HCT116 (cell line): ENCODE measurements at regions not wholly inside any gene's neighbourhood (a gene's known extent, or its start where the extent isn't known, plus 50 kb on each side); places are given as distances from the start of the nearest gene placed in this dataset.

ENCODE experiments used
- ATAC-seq: fragments of 200-7000 bp; cut with Tn5 transposase; 2 replicates; pipeline ENCODE4 v1.9.1; 2020; ENCODE audit warnings: mild to moderate bottlenecking, moderate library complexity
- BruUV-seq: library from RNA; stranded (reverse); fragments of 400-500 nt; replicated peaks from 2 replicates; lab custom pipeline; 2021; lab: Mats Ljungman, UMichigan
- CTCF ChIA-PET: fragments of 300-600 bp; sonication (Branson Sonifier 250); formaldehyde crosslinking; loops from one replicate; lab custom pipeline; 2021; ENCODE audit warnings: antibody characterized with exemption; lab: Charles Lee
- POLR2A ChIA-PET: fragments of 300-600, 350-600 bp; sonication (Branson Sonifier 250); formaldehyde crosslinking; loops from one replicate; lab custom pipeline; 2021; ENCODE audit warnings: antibody characterized with exemption; lab: Charles Lee
- RAD21 ChIA-PET, 2 experiments: fragments of 300-600 bp; sonication (Branson Sonifier 250); formaldehyde crosslinking; loops; one replicate each; lab custom pipeline; 2023; ENCODE audit warnings: low total read pairs in 2 of 2; ENCODE audit not compliant: uncharacterized antibody in 2 of 2, unreplicated experiment in 2 of 2, low non-redundant PET in 1 of 2; lab: Charles Lee
- DNase-seq: peaks from one replicate; pipeline ENCODE4 v3.0.0-alpha.2; 2010; ENCODE audit warnings: low read depth, low spot score
- H2AFZ ChIP-seq: fragments of 200-600 bp; shearing (Covaris generic), sonication (generic); 2 replicates; pipeline ENCODE4 v1.6.1; 2017; ENCODE audit warnings: low read depth, mixed run types, mixed read lengths, antibody characterized with exemption, low read length; ENCODE audit not compliant: poor library complexity, severe bottlenecking
- H3K27ac ChIP-seq: 2 replicates; pipeline ENCODE4 v1.5.1; 2012; ENCODE audit warnings: low read depth, low read length
- H3K27me3 ChIP-seq: fragments of 200-600 bp; sonication (generic); 2 replicates; pipeline ENCODE4 v1.6.1; 2016; ENCODE audit warnings: mixed run types, low read length, mixed read lengths; ENCODE audit not compliant: insufficient read depth
- H3K36me3 ChIP-seq, 2 experiments: fragments of 200-500 bp in 1 of 2; fragments of 200-600 bp in 1 of 2; sonication (Bioruptor generic) in 1 of 2; sonication (generic) in 1 of 2; 2 replicates each; pipeline versions ENCODE4 v1.5.1 to v1.6.1; 2014 to 2016; ENCODE audit warnings: low read length in 2 of 2, inconsistent platforms in 1 of 2, mixed read lengths in 1 of 2, mixed run types in 1 of 2; ENCODE audit not compliant: insufficient read depth in 2 of 2, control insufficient read depth in 1 of 2
- H3K4me1 ChIP-seq, 2 experiments: fragments of 200-600 bp in 1 of 2; sonication (generic) in 1 of 2; 2 replicates each; pipeline versions ENCODE4 v1.5.1 to v1.6.1; 2012 to 2017; ENCODE audit warnings: low read length in 2 of 2, inconsistent platforms in 1 of 2, mild to moderate bottlenecking in 1 of 2, mixed read lengths in 1 of 2, mixed run types in 1 of 2, moderate library complexity in 1 of 2; ENCODE audit not compliant: insufficient read depth in 2 of 2, control insufficient read depth in 1 of 2
- H3K4me2 ChIP-seq: fragments of 200-600 bp; sonication (generic); 2 replicates; pipeline ENCODE4 v1.6.1; 2017; ENCODE audit warnings: mixed run types, low read length, mixed read lengths
- H3K4me3 ChIP-seq, 2 experiments: fragments of 200-600 bp in 1 of 2; sonication (generic) in 1 of 2; replicated peaks in 1 of 2; 2 replicates each; pipeline ENCODE4 v1.5.1; 2011 to 2016; ENCODE audit warnings: low read length in 2 of 2, control low read depth in 1 of 2, low read depth in 1 of 2, mild to moderate bottlenecking in 1 of 2, mixed read lengths in 1 of 2, mixed run types in 1 of 2
- H3K79me2 ChIP-seq: fragments of 200-600 bp; sonication (generic); 2 replicates; pipeline ENCODE4 v1.6.1; 2017; ENCODE audit warnings: mild to moderate bottlenecking, mixed run types, low read length, moderate library complexity, mixed read lengths; ENCODE audit not compliant: insufficient read depth
- H3K9ac ChIP-seq: fragments of 200-600 bp; sonication (generic); 2 replicates; pipeline ENCODE4 v1.6.1; 2016; ENCODE audit warnings: low read length, mixed read lengths
- H3K9me2 ChIP-seq: fragments of 200-600 bp; sonication (generic), shearing (Covaris generic); 2 replicates; pipeline ENCODE4 v1.6.1; 2017; ENCODE audit warnings: mixed run types, mild to moderate bottlenecking, moderate library complexity; ENCODE audit not compliant: insufficient read depth
- H3K9me3 ChIP-seq, 2 experiments: fragments of 200-500 bp in 1 of 2; fragments of 200-600 bp in 1 of 2; sonication (Bioruptor generic) in 1 of 2; sonication (generic) in 1 of 2; 2 replicates each; pipeline ENCODE4 v1.6.1; 2014 to 2017; ENCODE audit warnings: low read length in 2 of 2, mixed read lengths in 2 of 2, inconsistent platforms in 1 of 2, low read depth in 1 of 2, mild to moderate bottlenecking in 1 of 2, mixed run types in 1 of 2, moderate library complexity in 1 of 2; ENCODE audit not compliant: control insufficient read depth in 1 of 2, insufficient read depth in 1 of 2
- H4K20me1 ChIP-seq: fragments of 200-600 bp; sonication (generic), shearing (Covaris generic); 2 replicates; pipeline ENCODE4 v1.6.1; 2017; ENCODE audit warnings: mixed run types, mild to moderate bottlenecking, moderate library complexity; ENCODE audit not compliant: insufficient read depth
- CBX3 ChIP-seq: IDR thresholded peaks from 2 replicates; pipeline ENCODE4 v1.6.1; 2012; ENCODE audit warnings: low read depth
- CEBPB ChIP-seq: IDR thresholded peaks from 2 replicates; pipeline ENCODE4 v1.6.1; 2012; ENCODE audit warnings: low read depth
- ELF1 ChIP-seq: IDR thresholded peaks from 2 replicates; pipeline ENCODE4 v1.6.1; 2012; ENCODE audit warnings: low read depth, borderline replicate concordance
- JUND ChIP-seq: IDR thresholded peaks from 2 replicates; pipeline ENCODE4 v1.6.1; 2012
- SIN3A ChIP-seq: IDR thresholded peaks from 2 replicates; pipeline ENCODE4 v1.6.1; 2012; ENCODE audit warnings: low read depth
- intact Hi-C: fragments of 100-400 bp; cut with micrococcal nuclease; formaldehyde crosslinking; loops from 2 replicates; pipeline ENCODE4 v1.10.0; 2022
- TF ChIP-seq, protein P1 (sequence below): IDR thresholded peaks from 2 replicates; pipeline ENCODE4 v1.6.1; 2012
- TF ChIP-seq, protein P2 (sequence below): IDR thresholded peaks from 2 replicates; pipeline ENCODE4 v1.6.1; 2011; ENCODE audit warnings: mild to moderate bottlenecking, low read length, moderate library complexity; ENCODE audit not compliant: insufficient replicate concordance; ENCODE audit errors: extremely low read depth

DNA sequence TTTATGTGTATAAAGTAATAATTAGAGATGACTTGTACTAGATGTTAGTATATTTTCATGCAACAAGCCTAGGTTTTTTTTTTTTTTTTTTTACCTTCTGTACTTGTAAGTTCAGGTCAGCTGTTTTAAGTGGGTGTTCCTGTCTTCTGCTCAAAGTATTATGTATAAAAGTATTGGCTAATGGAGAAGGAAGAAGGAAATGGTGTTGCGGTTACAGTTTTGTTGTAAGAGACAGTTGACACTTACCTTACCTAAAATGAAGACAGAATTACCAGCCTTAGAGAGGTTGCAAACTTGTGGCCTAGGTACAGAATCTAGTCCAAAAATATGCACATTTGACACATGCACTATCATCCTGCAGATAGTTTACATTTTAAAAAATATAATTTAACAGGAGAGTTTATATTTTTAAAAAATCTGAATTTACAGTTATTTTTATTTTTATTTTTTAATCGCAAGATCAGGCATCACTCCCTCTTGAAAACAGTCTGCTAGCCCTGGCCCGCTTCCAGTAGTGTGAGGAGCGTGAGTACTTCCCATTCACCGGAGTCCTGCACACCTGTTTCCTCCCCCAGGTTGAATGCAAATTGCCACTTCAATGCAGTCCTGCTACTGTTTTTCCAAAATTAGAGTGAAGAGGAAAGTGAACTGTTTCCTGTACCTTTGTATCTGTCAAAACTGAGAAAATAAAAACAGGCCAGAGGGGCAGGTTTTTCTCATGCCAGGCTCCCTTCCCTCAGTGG is 224.3 kb upstream of the SOX2 start:
- DNase-seq (no peak), ATAC-seq (no peak)
- H4K20me1 ChIP-seq: no peaks in the 10 kb centered on the region; the same call in 1 of the 2 replicates
- no peaks in the 10 kb centered on the region for H3K9me3 ChIP-seq
- ChIA-PET POLR2A (no interaction called here), RAD21 (no interaction called here), CTCF (no interaction called here)
- TF ChIP-seq, protein P1, sequence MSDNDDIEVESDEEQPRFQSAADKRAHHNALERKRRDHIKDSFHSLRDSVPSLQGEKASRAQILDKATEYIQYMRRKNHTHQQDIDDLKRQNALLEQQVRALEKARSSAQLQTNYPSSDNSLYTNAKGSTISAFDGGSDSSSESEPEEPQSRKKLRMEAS: no peak
- TF ChIP-seq ELF1: no peak
- TF ChIP-seq JUND: no peak
- no peak for TF ChIP-seq CBX3
- TF ChIP-seq SIN3A: no peak
- TF ChIP-seq CEBPB: no peak
- TF ChIP-seq, protein P2, sequence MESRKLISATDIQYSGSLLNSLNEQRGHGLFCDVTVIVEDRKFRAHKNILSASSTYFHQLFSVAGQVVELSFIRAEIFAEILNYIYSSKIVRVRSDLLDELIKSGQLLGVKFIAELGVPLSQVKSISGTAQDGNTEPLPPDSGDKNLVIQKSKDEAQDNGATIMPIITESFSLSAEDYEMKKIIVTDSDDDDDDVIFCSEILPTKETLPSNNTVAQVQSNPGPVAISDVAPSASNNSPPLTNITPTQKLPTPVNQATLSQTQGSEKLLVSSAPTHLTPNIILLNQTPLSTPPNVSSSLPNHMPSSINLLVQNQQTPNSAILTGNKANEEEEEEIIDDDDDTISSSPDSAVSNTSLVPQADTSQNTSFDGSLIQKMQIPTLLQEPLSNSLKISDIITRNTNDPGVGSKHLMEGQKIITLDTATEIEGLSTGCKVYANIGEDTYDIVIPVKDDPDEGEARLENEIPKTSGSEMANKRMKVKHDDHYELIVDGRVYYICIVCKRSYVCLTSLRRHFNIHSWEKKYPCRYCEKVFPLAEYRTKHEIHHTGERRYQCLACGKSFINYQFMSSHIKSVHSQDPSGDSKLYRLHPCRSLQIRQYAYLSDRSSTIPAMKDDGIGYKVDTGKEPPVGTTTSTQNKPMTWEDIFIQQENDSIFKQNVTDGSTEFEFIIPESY: no peak
- intact Hi-C loops: no loop called here
- H3K79me2 ChIP-seq: no peaks in the 10 kb centered on the region
- no peak overlapping the region for H3K4me3 ChIP-seq
- no peaks in the 10 kb centered on the region for H3K4me1 ChIP-seq
- H3K27me3 ChIP-seq: peaks cover 27% of the 10 kb centered on the region; the same call in 1 of the 2 replicates
- H3K9ac ChIP-seq: no peak overlapping the region
- no peak overlapping the region for H3K27ac ChIP-seq
- no peaks in the 10 kb centered on the region for H3K9me2 ChIP-seq
- H2AFZ ChIP-seq: no peak overlapping the region
- BruUV-seq: no TSS peak
- H3K4me2 ChIP-seq: no peak overlapping the region
- no peaks in the 10 kb centered on the region for H3K36me3 ChIP-seq
